Keratinocyte (primary cell): ENCODE measurements at regions not wholly inside any gene's neighbourhood (a gene's known extent, or its start where the extent isn't known, plus 50 kb on each side); places are given as distances from the start of the nearest gene placed in this dataset.

Experiments
- DNase-seq: peaks from one replicate; pipeline ENCODE4 v3.0.0-alpha.2; 2011; ENCODE audit warnings: low read depth, missing footprints, low spot score
- FAIRE-seq: peaks from 2 replicates; lab custom pipeline; 2011; peaks lifted over from hg19 to GRCh38; lab: Jason Lieb, UNC
- H2AFZ ChIP-seq: 2 replicates; pipeline ENCODE4 v1.6.0; 2012; ENCODE audit warnings: low read length, control low read depth, inconsistent platforms; ENCODE audit not compliant: control insufficient read depth
- H3K27ac ChIP-seq: 2 replicates; pipeline ENCODE4 v1.5.1; 2011; ENCODE audit warnings: low read length; ENCODE audit not compliant: control insufficient read depth, insufficient read depth
- H3K27me3 ChIP-seq: 3 replicates; pipeline ENCODE4 v1.6.0; 2011; ENCODE audit warnings: low read length; ENCODE audit not compliant: control insufficient read depth, insufficient read depth; ENCODE audit errors: extremely low read depth
- H3K36me3 ChIP-seq, 2 experiments: 2 replicates in 1 of 2; 3 replicates in 1 of 2; pipeline ENCODE4 v1.5.1; 2011; ENCODE audit warnings: low read length in 2 of 2, mild to moderate bottlenecking in 1 of 2; ENCODE audit not compliant: control insufficient read depth in 2 of 2, insufficient read depth in 2 of 2; ENCODE audit errors: extremely low read depth in 1 of 2
- H3K4me1 ChIP-seq: 3 replicates; pipeline ENCODE4 v1.5.1; 2011; ENCODE audit warnings: low read length; ENCODE audit not compliant: control insufficient read depth, insufficient read depth; ENCODE audit errors: extremely low read depth
- H3K4me2 ChIP-seq: 3 replicates; pipeline ENCODE4 v1.6.0; 2011; ENCODE audit warnings: low read depth, low read length; ENCODE audit not compliant: control insufficient read depth, insufficient read depth; ENCODE audit errors: extremely low read depth
- H3K4me3 ChIP-seq, 3 experiments: fragments of 200-600 bp in 1 of 3; sonication (generic) in 1 of 3; 2 replicates in 2 of 3; 3 replicates in 1 of 3; pipeline ENCODE4 v1.5.1; 2011 to 2016; ENCODE audit warnings: low read length in 3 of 3, mild to moderate bottlenecking in 3 of 3, control low read depth in 2 of 3, inconsistent platforms in 1 of 3, low read depth in 1 of 3, mixed read lengths in 1 of 3, mixed run types in 1 of 3, moderate library complexity in 1 of 3; ENCODE audit not compliant: control insufficient read depth in 2 of 3, insufficient read depth in 2 of 3; ENCODE audit errors: extremely low read depth in 1 of 3
- H3K79me2 ChIP-seq: 2 replicates; pipeline ENCODE4 v1.6.0; 2012; ENCODE audit warnings: low read length; ENCODE audit not compliant: control insufficient read depth, insufficient read depth
- H3K9ac ChIP-seq: 3 replicates; pipeline ENCODE4 v1.6.0; 2011; ENCODE audit warnings: low read length; ENCODE audit not compliant: control insufficient read depth, insufficient read depth; ENCODE audit errors: extremely low read depth
- H3K9me1 ChIP-seq: 3 replicates; pipeline ENCODE4 v1.6.0; 2011; ENCODE audit warnings: low read length; ENCODE audit not compliant: control insufficient read depth, insufficient read depth; ENCODE audit errors: extremely low read depth
- H3K9me3 ChIP-seq: 2 replicates; pipeline ENCODE4 v1.5.1; 2012; ENCODE audit warnings: low read depth, low read length; ENCODE audit not compliant: control insufficient read depth
- H4K20me1 ChIP-seq: 3 replicates; pipeline ENCODE4 v1.6.0; 2011; ENCODE audit warnings: low read length; ENCODE audit not compliant: control insufficient read depth, insufficient read depth; ENCODE audit errors: extremely low read depth
- EZH2 ChIP-seq: IDR thresholded peaks from one replicate; pipeline ENCODE4 v1.6.1; 2012; ENCODE audit warnings: inconsistent platforms, mild to moderate bottlenecking, low read length, moderate library complexity
- dilution Hi-C: fragments of 300-500 bp; cut with MboI; formaldehyde crosslinking; loops from one replicate; pipeline ENCODE4 v1.7.0; 2020; ENCODE audit warnings: low sequenced_read_pairs; ENCODE audit not compliant: extremely low pct_ligation_motif_present
- TF ChIP-seq, protein P1 (sequence below), 3 experiments: IDR thresholded peaks in 1 of 3; conservative IDR thresholded peaks in 1 of 3; optimal IDR thresholded peaks in 1 of 3; 2 replicates in 2 of 3; 3 replicates in 1 of 3; pipeline versions ENCODE3 to v1.5.1; 2011; ENCODE audit warnings: low read length in 3 of 3, mild to moderate bottlenecking in 3 of 3, moderate library complexity in 2 of 3, control low read depth in 1 of 3, inconsistent platforms in 1 of 3; ENCODE audit not compliant: insufficient read depth in 2 of 3; ENCODE audit errors: extremely low read depth in 1 of 3

- H3K9ac ChIP-seq: no peak overlapping the region
These were observed 160.8 kb upstream of the TNFAIP3 start for GRCh38 chr6:137706083-137706750.

GRCh38 chr6:137707038-137707589, 159.9 kb upstream of the TNFAIP3 start:
- H3K9me1 ChIP-seq: no peaks in the 10 kb centered on the region
- H4K20me1 ChIP-seq: no peaks in the 10 kb centered on the region
- DNase-seq: no peak
- H3K79me2 ChIP-seq: no peaks in the 10 kb centered on the region
- dilution Hi-C loops: no loop called here
- H3K4me2 ChIP-seq: peak overlapping the region; percentile 30
- FAIRE-seq: no peak
- no peaks in the 10 kb centered on the region for H3K36me3 ChIP-seq
- H3K27ac ChIP-seq: peak overlapping the region; percentile 76
- peaks cover 27% of the 10 kb centered on the region for H3K4me1 ChIP-seq
- H3K4me3 ChIP-seq: no peak overlapping the region
- no peak for TF ChIP-seq EZH2
- TF ChIP-seq, protein P1, sequence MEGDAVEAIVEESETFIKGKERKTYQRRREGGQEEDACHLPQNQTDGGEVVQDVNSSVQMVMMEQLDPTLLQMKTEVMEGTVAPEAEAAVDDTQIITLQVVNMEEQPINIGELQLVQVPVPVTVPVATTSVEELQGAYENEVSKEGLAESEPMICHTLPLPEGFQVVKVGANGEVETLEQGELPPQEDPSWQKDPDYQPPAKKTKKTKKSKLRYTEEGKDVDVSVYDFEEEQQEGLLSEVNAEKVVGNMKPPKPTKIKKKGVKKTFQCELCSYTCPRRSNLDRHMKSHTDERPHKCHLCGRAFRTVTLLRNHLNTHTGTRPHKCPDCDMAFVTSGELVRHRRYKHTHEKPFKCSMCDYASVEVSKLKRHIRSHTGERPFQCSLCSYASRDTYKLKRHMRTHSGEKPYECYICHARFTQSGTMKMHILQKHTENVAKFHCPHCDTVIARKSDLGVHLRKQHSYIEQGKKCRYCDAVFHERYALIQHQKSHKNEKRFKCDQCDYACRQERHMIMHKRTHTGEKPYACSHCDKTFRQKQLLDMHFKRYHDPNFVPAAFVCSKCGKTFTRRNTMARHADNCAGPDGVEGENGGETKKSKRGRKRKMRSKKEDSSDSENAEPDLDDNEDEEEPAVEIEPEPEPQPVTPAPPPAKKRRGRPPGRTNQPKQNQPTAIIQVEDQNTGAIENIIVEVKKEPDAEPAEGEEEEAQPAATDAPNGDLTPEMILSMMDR (optimal IDR thresholded peaks at IDR 0.05 in 1 of 3, IDR thresholded peaks at IDR 0.05 in 1 of 3, conservative IDR thresholded peaks at IDR 0.05 in 1 of 3; ENCODE audit: extremely low read depth in 1 of 3, insufficient read depth in 2 of 3, low read length in 3 of 3): no peak
- no peaks in the 10 kb centered on the region for H3K9me3 ChIP-seq
- no peaks in the 10 kb centered on the region for H3K27me3 ChIP-seq
- no peak overlapping the region for H2AFZ ChIP-seq
- H3K9ac ChIP-seq: peak overlapping the region; percentile 58

More at GRCh38 chr6:137706083-137706750, 160.8 kb upstream of the TNFAIP3 start:
- no peaks in the 10 kb centered on the region for H3K36me3 ChIP-seq
- no peak overlapping the region for H3K4me2 ChIP-seq
- H4K20me1 ChIP-seq: no peaks in the 10 kb centered on the region
- no peak overlapping the region for H3K27ac ChIP-seq
- dilution Hi-C loops: no loop called here
- H3K4me1 ChIP-seq: peaks cover 27% of the 10 kb centered on the region
- H3K9me1 ChIP-seq: no peaks in the 10 kb centered on the region
- TF ChIP-seq EZH2: no peak
- TF ChIP-seq, protein P1 (optimal IDR thresholded peaks at IDR 0.05 in 1 of 3, IDR thresholded peaks at IDR 0.05 in 1 of 3, conservative IDR thresholded peaks at IDR 0.05 in 1 of 3; ENCODE audit: extremely low read depth in 1 of 3, insufficient read depth in 2 of 3, low read length in 3 of 3): no peak
- no peaks in the 10 kb centered on the region for H3K9me3 ChIP-seq
- DNase-seq: no peak
- no peak overlapping the region for H3K4me3 ChIP-seq
- no peak overlapping the region for H2AFZ ChIP-seq
- no peak for FAIRE-seq
- no peaks in the 10 kb centered on the region for H3K79me2 ChIP-seq
- no peaks in the 10 kb centered on the region for H3K27me3 ChIP-seq
